ENCODE measurements at regions not wholly inside any gene's neighbourhood (a gene's known extent, or its start where the extent isn't known, plus 50 kb on each side); places are given as distances from the start of the nearest gene placed in this dataset.

DNA sequence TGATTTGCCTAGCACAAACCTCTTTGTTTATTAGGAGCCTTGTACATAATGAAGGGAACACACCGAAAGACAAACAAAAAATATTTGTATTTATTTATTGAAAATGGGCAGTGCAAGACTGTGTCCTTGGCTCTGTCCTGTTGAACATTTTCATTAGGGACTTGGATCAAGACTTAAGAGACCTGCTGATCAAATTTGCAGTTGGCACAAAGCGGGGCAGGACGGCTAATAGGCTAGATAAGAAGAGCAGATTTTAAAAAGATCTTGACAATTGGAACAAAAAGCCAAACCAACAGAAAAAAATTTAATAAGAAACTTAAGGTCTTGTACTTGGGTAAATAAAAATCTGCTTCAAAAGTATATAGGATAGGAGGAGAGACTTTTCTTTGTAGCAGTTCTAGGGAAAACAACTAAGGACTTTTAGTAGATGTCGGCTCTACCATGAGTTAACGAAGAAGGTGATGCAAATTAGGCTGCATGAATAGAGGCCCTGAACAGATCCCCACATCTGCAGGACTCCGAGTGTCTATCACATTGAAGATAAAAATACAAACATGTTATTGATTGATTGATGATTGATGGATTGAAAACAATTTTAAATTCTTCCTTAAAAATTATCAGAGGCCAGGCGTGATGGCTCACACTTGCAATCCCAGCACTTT is 124.1 kb upstream of the SPACA1 start:
- Histone ChIP-seq H3K4me1 (ENCODE audit: control insufficient read depth in 1 of 2, low read depth in 2 of 2) (peaks cover 0 to 5% of the 10 kb centered on the region in 2 donors), H3K27me3 (replicated peaks; ENCODE audit: insufficient read depth) (no peaks in the 10 kb centered on the region), H3K4me3 (no peak overlapping the region), H3K36me3 (no peaks in the 10 kb centered on the region), H3K27ac (no peak overlapping the region), H3K9me3 (no peaks in the 10 kb centered on the region)
- ATAC-seq (ENCODE audit: insufficient number of reproducible peaks, low FRiP score, low read depth) (no peak), DNase-seq (ENCODE audit: low spot score) (no peak)
- TF ChIP-seq, protein P1, sequence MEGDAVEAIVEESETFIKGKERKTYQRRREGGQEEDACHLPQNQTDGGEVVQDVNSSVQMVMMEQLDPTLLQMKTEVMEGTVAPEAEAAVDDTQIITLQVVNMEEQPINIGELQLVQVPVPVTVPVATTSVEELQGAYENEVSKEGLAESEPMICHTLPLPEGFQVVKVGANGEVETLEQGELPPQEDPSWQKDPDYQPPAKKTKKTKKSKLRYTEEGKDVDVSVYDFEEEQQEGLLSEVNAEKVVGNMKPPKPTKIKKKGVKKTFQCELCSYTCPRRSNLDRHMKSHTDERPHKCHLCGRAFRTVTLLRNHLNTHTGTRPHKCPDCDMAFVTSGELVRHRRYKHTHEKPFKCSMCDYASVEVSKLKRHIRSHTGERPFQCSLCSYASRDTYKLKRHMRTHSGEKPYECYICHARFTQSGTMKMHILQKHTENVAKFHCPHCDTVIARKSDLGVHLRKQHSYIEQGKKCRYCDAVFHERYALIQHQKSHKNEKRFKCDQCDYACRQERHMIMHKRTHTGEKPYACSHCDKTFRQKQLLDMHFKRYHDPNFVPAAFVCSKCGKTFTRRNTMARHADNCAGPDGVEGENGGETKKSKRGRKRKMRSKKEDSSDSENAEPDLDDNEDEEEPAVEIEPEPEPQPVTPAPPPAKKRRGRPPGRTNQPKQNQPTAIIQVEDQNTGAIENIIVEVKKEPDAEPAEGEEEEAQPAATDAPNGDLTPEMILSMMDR (IDR thresholded peaks at IDR 0.05): no peak

DNA sequence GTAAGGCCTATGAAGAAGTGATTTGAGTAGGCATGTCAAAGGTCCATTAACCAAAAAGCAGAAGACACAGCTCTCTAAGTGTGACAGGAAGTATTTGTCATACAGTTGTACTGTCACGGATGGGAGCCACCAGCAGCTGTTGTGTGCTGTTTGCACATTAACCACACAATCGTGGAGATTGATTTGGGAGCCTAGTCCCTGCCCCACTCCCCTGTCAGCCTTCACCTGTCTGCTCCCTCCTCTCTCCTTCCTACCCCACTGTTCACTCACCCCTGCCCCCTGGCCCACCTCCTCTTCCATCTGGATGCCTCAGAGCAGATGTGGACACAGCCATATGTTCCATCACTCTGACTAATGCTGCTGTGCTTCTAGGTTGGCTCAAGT is 124.7 kb upstream of the SPACA1 start:
- H3K27ac ChIP-seq: no peak overlapping the region
- no peaks in the 10 kb centered on the region for H3K36me3 ChIP-seq
- no peaks in the 10 kb centered on the region for H3K27me3 ChIP-seq (replicated peaks; ENCODE audit: insufficient read depth)
- ATAC-seq (ENCODE audit: insufficient number of reproducible peaks, low FRiP score, low read depth) (no peak), DNase-seq (ENCODE audit: low spot score) (no peak)
- no peak overlapping the region for H3K4me3 ChIP-seq
- no peaks in the 10 kb centered on the region for H3K9me3 ChIP-seq
- H3K4me1 ChIP-seq (ENCODE audit: control insufficient read depth in 1 of 2, low read depth in 2 of 2): peaks cover 0 to 5% of the 10 kb centered on the region in 2 donors
- TF ChIP-seq, protein P1 (IDR thresholded peaks at IDR 0.05): no peak

DNA sequence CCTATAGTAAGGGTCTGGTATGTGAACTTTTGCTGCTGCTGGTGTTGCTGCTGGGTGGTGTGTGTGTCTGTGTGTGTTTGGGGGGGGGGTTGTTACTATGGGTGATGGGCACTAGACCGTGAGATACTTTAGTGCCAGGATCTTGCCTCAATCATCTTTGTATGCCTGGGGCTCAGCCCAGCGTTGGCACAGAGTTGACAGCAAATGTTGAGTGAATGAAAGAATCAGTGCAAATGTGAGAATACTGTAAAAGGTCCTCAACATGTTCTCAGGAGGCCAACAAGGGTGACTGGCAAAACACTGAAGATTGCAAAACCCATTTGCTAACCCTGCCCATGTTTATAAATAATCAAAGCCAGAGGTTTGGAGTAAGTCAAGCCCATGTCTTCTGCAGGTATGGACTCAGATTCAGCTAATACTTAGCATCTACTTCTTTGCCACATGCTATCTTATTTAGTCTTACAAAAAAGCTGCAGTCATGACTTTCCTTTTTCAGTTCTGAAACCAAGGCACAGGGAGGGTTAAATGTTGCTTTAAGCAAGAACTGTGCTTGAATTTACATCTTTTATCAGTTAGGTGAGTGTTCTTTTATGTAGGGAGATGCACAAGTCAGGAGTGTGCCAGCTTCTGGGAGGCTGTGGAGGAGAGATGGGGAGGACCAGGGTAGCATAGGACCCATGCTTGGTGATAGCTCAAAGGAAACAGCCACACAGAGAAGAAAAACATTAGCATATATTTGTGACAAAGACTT is 125.3 kb upstream of the SPACA1 start:
- no peaks in the 10 kb centered on the region for H3K36me3 ChIP-seq
- TF ChIP-seq, protein P1 (IDR thresholded peaks at IDR 0.05): no peak
- H3K4me3 ChIP-seq: no peak overlapping the region

DNA sequence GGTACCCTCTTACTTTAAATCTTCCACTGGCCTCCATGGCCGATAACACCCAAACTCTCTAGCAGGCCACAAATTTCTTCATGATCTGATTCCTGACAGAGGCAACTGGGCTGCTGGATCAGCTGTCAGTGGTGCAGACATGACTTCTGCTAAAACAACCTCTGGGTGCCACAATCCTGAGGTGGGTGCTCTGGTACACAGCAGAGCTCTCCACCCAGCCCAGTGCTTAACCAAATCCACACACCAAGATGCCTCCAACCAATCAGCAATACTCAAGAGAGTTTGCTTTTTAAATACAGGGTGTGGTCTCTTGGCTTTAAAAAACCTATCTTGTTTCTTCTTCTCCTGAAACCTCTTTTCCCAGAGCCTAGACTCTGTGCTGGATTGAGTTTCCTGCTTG is 126.6 kb upstream of the SPACA1 start:
- H3K4me3 ChIP-seq: no peak overlapping the region
- H3K27ac ChIP-seq: no peak overlapping the region
- no peaks in the 10 kb centered on the region for H3K27me3 ChIP-seq (replicated peaks; ENCODE audit: insufficient read depth)
- ATAC-seq (ENCODE audit: insufficient number of reproducible peaks, low FRiP score, low read depth): no peak
- no peaks in the 10 kb centered on the region for H3K9me3 ChIP-seq
- DNase-seq (ENCODE audit: low spot score): no peak
- TF ChIP-seq, protein P1 (IDR thresholded peaks at IDR 0.05): no peak
- H3K4me1 ChIP-seq (ENCODE audit: control insufficient read depth in 1 of 2, low read depth in 2 of 2): peaks cover 0 to 5% of the 10 kb centered on the region in 2 donors
- H3K36me3 ChIP-seq: no peaks in the 10 kb centered on the region

More for the DNA sequence above, 125.3 kb upstream of the SPACA1 start:
- Histone ChIP-seq H3K9me3 (no peaks in the 10 kb centered on the region), H3K27me3 (replicated peaks; ENCODE audit: insufficient read depth) (no peaks in the 10 kb centered on the region), H3K4me1 (ENCODE audit: control insufficient read depth in 1 of 2, low read depth in 2 of 2) (peaks cover 0 to 5% of the 10 kb centered on the region in 2 donors), H3K27ac (no peak overlapping the region)
- ATAC-seq (ENCODE audit: insufficient number of reproducible peaks, low FRiP score, low read depth) (no peak), DNase-seq (ENCODE audit: low spot score) (no peak)

DNA sequence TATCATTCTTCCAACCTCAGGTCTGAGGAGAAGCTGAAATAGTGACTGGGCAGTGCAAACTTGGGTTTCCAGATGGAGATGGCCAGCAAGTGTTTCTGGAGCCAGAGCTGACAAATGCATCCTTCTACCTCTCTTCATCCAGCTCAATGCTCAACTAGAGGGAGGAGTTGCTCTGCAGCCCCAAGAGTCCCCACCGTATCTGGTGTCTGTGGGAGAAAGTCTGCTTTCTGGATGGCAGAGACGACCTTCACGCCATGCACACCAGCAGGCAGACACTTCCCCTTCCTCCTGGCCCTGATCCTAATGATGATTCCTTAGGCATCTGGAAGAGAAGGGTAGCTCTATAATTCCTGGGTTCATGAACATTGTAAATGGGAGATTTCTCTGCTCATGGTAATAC is 127.4 kb upstream of the SPACA1 start:
- peaks cover 0 to 5% of the 10 kb centered on the region in 2 donors for H3K4me1 ChIP-seq (ENCODE audit: control insufficient read depth in 1 of 2, low read depth in 2 of 2)
- H3K4me3 ChIP-seq: no peak overlapping the region
- DNase-seq (ENCODE audit: low spot score): no peak
- H3K27me3 ChIP-seq (replicated peaks; ENCODE audit: insufficient read depth): no peaks in the 10 kb centered on the region
- no peaks in the 10 kb centered on the region for H3K36me3 ChIP-seq
- TF ChIP-seq, protein P1 (IDR thresholded peaks at IDR 0.05): no peak
- no peak for ATAC-seq (ENCODE audit: insufficient number of reproducible peaks, low FRiP score, low read depth)
- no peaks in the 10 kb centered on the region for H3K9me3 ChIP-seq
- no peak overlapping the region for H3K27ac ChIP-seq
